ENCODE measurements at regions not wholly inside any gene's neighbourhood (a gene's known extent, or its start where the extent isn't known, plus 50 kb on each side); places are given as distances from the start of the nearest gene placed in this dataset.

- TF ChIP-seq CEBPB (IDR thresholded peaks at IDR 0.05) (no peak), EP300 (IDR thresholded peaks at IDR 0.05; ENCODE audit: borderline replicate concordance) (no peak), MAX (IDR thresholded peaks at IDR 0.05) (no peak), USF1 (IDR thresholded peaks at IDR 0.05) (no peak), FOXM1 (IDR thresholded peaks at IDR 0.05; ENCODE audit: borderline replicate concordance, low read depth) (no peak), NFIC (IDR thresholded peaks at IDR 0.05) (no peak), REST (IDR thresholded peaks at IDR 0.05; ENCODE audit: low read depth) (no peak), RAD21 (IDR thresholded peaks at IDR 0.05; ENCODE audit: low read depth) (no peak), CREB1 (IDR thresholded peaks at IDR 0.05; ENCODE audit: low read depth) (no peak), TAF1 (IDR thresholded peaks at IDR 0.05; ENCODE audit: low read depth) (no peak), ZBTB7A (IDR thresholded peaks at IDR 0.05; ENCODE audit: low read depth) (no peak)
Measured at GRCh38 chr14:51464411-51464810, 187.3 kb upstream of the FRMD6 start.

- no peak for TF ChIP-seq TCF12 (IDR thresholded peaks at IDR 0.05; ENCODE audit: low read depth)
- no peak for TF ChIP-seq TEAD4 (IDR thresholded peaks at IDR 0.05)
- TF ChIP-seq FOXM1 (IDR thresholded peaks at IDR 0.05; ENCODE audit: borderline replicate concordance, low read depth) = no peak
- no peak for TF ChIP-seq TAF1 (IDR thresholded peaks at IDR 0.05; ENCODE audit: low read depth)
- no peak for TF ChIP-seq RAD21 (IDR thresholded peaks at IDR 0.05; ENCODE audit: low read depth)
- TF ChIP-seq NFIC (IDR thresholded peaks at IDR 0.05) = no peak
- TF ChIP-seq MAX (IDR thresholded peaks at IDR 0.05) = no peak
- TF ChIP-seq YY1 (IDR thresholded peaks at IDR 0.05; ENCODE audit: low read depth) = no peak
- TF ChIP-seq REST (IDR thresholded peaks at IDR 0.05; ENCODE audit: low read depth) = no peak
- TF ChIP-seq USF1 (IDR thresholded peaks at IDR 0.05) = no peak
- TF ChIP-seq ZBTB7A (IDR thresholded peaks at IDR 0.05; ENCODE audit: low read depth) = no peak
Measured at GRCh38 chr14:51465486-51465885, 186.2 kb upstream of the FRMD6 start.

- TF ChIP-seq CREB1 (IDR thresholded peaks at IDR 0.05; ENCODE audit: low read depth) (no peak), RAD21 (IDR thresholded peaks at IDR 0.05; ENCODE audit: low read depth) (no peak), USF1 (IDR thresholded peaks at IDR 0.05) (no peak), TAF1 (IDR thresholded peaks at IDR 0.05; ENCODE audit: low read depth) (no peak), MAX (IDR thresholded peaks at IDR 0.05) (no peak), TCF12 (IDR thresholded peaks at IDR 0.05; ENCODE audit: low read depth) (no peak), EP300 (IDR thresholded peaks at IDR 0.05; ENCODE audit: borderline replicate concordance) (no peak), YY1 (IDR thresholded peaks at IDR 0.05; ENCODE audit: low read depth) (no peak)
Measured at GRCh38 chr14:51468523-51468922, 183.2 kb upstream of the FRMD6 start.

- TF ChIP-seq RAD21 (IDR thresholded peaks at IDR 0.05; ENCODE audit: low read depth) (no peak), CEBPB (IDR thresholded peaks at IDR 0.05) (no peak), MAX (IDR thresholded peaks at IDR 0.05) (no peak), TAF1 (IDR thresholded peaks at IDR 0.05; ENCODE audit: low read depth) (no peak), TEAD4 (IDR thresholded peaks at IDR 0.05) (no peak), EGR1 (IDR thresholded peaks at IDR 0.05) (no peak), CREB1 (IDR thresholded peaks at IDR 0.05; ENCODE audit: low read depth) (no peak)
Measured at GRCh38 chr14:51472881-51473280, 178.8 kb upstream of the FRMD6 start.

- TF ChIP-seq REST (IDR thresholded peaks at IDR 0.05; ENCODE audit: low read depth) = no peak
- no peak for TF ChIP-seq EGR1 (IDR thresholded peaks at IDR 0.05)
- no peak for TF ChIP-seq CEBPB (IDR thresholded peaks at IDR 0.05)
- TF ChIP-seq USF1 (IDR thresholded peaks at IDR 0.05) = no peak
- TF ChIP-seq CREB1 (IDR thresholded peaks at IDR 0.05; ENCODE audit: low read depth) = no peak
- no peak for TF ChIP-seq ZBTB7A (IDR thresholded peaks at IDR 0.05; ENCODE audit: low read depth)
- TF ChIP-seq NFIC (IDR thresholded peaks at IDR 0.05) = no peak
- no peak for TF ChIP-seq FOXM1 (IDR thresholded peaks at IDR 0.05; ENCODE audit: borderline replicate concordance, low read depth)
- no peak for TF ChIP-seq TCF12 (IDR thresholded peaks at IDR 0.05; ENCODE audit: low read depth)
- no peak for TF ChIP-seq RAD21 (IDR thresholded peaks at IDR 0.05; ENCODE audit: low read depth)
- TF ChIP-seq EP300 (IDR thresholded peaks at IDR 0.05; ENCODE audit: borderline replicate concordance) = no peak
- TF ChIP-seq YY1 (IDR thresholded peaks at IDR 0.05; ENCODE audit: low read depth) = no peak
- no peak for TF ChIP-seq TEAD4 (IDR thresholded peaks at IDR 0.05)
- TF ChIP-seq TAF1 (IDR thresholded peaks at IDR 0.05; ENCODE audit: low read depth) = no peak
- no peak for TF ChIP-seq MAX (IDR thresholded peaks at IDR 0.05)
Measured at GRCh38 chr14:51473351-51473750, 178.4 kb upstream of the FRMD6 start.
